HepG2 (cell line): ENCODE measurements at regions not wholly inside any gene's neighbourhood (a gene's known extent, or its start where the extent isn't known, plus 50 kb on each side); places are given as distances from the start of the nearest gene placed in this dataset.

ENCODE experiments used
- ATAC-seq: fragments of 200-7000 bp; cut with Tn5 transposase; 3 replicates; pipeline ENCODE4 v1.9.1; 2020; ENCODE audit warnings: mild to moderate bottlenecking, moderate library complexity
- BruUV-seq: library from RNA; stranded (reverse); fragments of 400-500 nt; replicated peaks from 2 replicates; lab custom pipeline; 2021; lab: Mats Ljungman, UMichigan
- CTCF ChIA-PET: fragments of 300-600 bp; formaldehyde crosslinking; extraction: SDS; loops from one replicate; lab custom pipeline; 2021; ENCODE audit warnings: low total read pairs, inconsistent platforms, low intra/inter-chr PET ratio; lab: Yijun Ruan, JAX
- POLR2A ChIA-PET: fragments of 350-600 bp; sonication (Branson Sonifier 250); formaldehyde crosslinking; loops from one replicate; lab custom pipeline; 2020; ENCODE audit warnings: antibody characterized with exemption, inconsistent platforms; lab: Yijun Ruan, JAX
- DNase-seq: peaks from one replicate; pipeline ENCODE4 v3.0.0-alpha.2; 2015; ENCODE audit warnings: low spot score
- FAIRE-seq: peaks from 3 replicates; lab custom pipeline; 2011; peaks lifted over from hg19 to GRCh38; lab: Jason Lieb, UNC
- H2AFZ ChIP-seq: one replicate; pipeline ENCODE4 v1.6.1; 2011; ENCODE audit warnings: low read length, inconsistent platforms
- H3K27ac ChIP-seq: fragments of 300-600 bp; 3 replicates; pipeline ENCODE4 v1.8.0; 2011; ENCODE audit warnings: mixed run types, mild to moderate bottlenecking, mixed read lengths, low read length, inconsistent platforms; ENCODE audit not compliant: insufficient read depth; ENCODE audit errors: extremely low read length
- H3K27me3 ChIP-seq, 2 experiments: fragments of 200-600 bp in 1 of 2; 2 replicates in 1 of 2; 3 replicates in 1 of 2; pipeline versions ENCODE4 v1.6.0 to v1.8.0; 2011; ENCODE audit warnings: low read length in 2 of 2, mild to moderate bottlenecking in 2 of 2, moderate library complexity in 2 of 2, inconsistent platforms in 1 of 2; ENCODE audit not compliant: insufficient read depth in 2 of 2, control insufficient read depth in 1 of 2
- H3K36me3 ChIP-seq, 2 experiments: fragments of 200-600 bp in 1 of 2; replicated peaks in 1 of 2; 2 replicates in 1 of 2; 3 replicates in 1 of 2; pipeline versions ENCODE4 v1.5.1 to v1.8.0; 2011; ENCODE audit warnings: low read length in 2 of 2, inconsistent platforms in 1 of 2; ENCODE audit not compliant: insufficient read depth in 2 of 2, control insufficient read depth in 1 of 2
- H3K4me1 ChIP-seq: 2 replicates; pipeline ENCODE4 v1.5.1; 2012; ENCODE audit warnings: low read length, inconsistent platforms; ENCODE audit not compliant: insufficient read depth
- H3K4me2 ChIP-seq: 2 replicates; pipeline ENCODE4 v1.6.0; 2011; ENCODE audit warnings: low read depth, low read length, inconsistent platforms
- H3K4me3 ChIP-seq, 3 experiments: fragments of 200-600 bp in 1 of 3; sonication (generic), shearing (Covaris generic) in 1 of 3; replicated peaks in 1 of 3; 2 replicates each; pipeline ENCODE4 v1.5.1; 2011 to 2016; ENCODE audit warnings: low read length in 3 of 3, inconsistent platforms in 2 of 3, low read depth in 2 of 3, mild to moderate bottlenecking in 2 of 3, control low read depth in 1 of 3, mixed read lengths in 1 of 3; ENCODE audit not compliant: insufficient read depth in 1 of 3
- H3K79me2 ChIP-seq: one replicate; pipeline ENCODE4 v1.6.1; 2011; ENCODE audit warnings: low read length, inconsistent platforms; ENCODE audit not compliant: insufficient read depth
- H3K9ac ChIP-seq: 2 replicates; pipeline ENCODE4 v1.6.0; 2011; ENCODE audit warnings: mild to moderate bottlenecking, low read depth, low read length, inconsistent platforms; ENCODE audit not compliant: insufficient read depth
- H3K9me3 ChIP-seq: 2 replicates; pipeline ENCODE4 v1.5.1; 2012; ENCODE audit warnings: mild to moderate bottlenecking, low read length
- H4K20me1 ChIP-seq: 2 replicates; pipeline ENCODE4 v1.6.0; 2011; ENCODE audit warnings: inconsistent platforms, mild to moderate bottlenecking, low read length, moderate library complexity; ENCODE audit not compliant: insufficient read depth
- ARID5B ChIP-seq: IDR thresholded peaks from 2 replicates; pipeline ENCODE4 v1.4.0; 2020; ENCODE audit warnings: mild to moderate bottlenecking, missing genetic modification reagents
- CREM ChIP-seq, 2 experiments: sonication (generic) in 1 of 2; formaldehyde crosslinking in 1 of 2; IDR thresholded peaks; 2 replicates each; pipeline versions ENCODE4 v1.4.0 to v1.6.1; 2016 to 2020; ENCODE audit warnings: antibody characterized with exemption in 1 of 2, mild to moderate bottlenecking in 1 of 2, missing genetic modification reagents in 1 of 2
- EHMT2 ChIP-seq: fragments of 200-600 bp; sonication (generic); IDR thresholded peaks from 2 replicates; pipeline ENCODE4 v1.7.0; 2017; ENCODE audit warnings: antibody characterized with exemption, low read depth, low read length, borderline replicate concordance
- FOXP1 ChIP-seq, 2 experiments: fragments of 450-650 bp in 1 of 2; IDR thresholded peaks; 2 replicates each; pipeline ENCODE4 v1.6.1; 2017 to 2018; ENCODE audit warnings: antibody characterized with exemption in 1 of 2
- GPBP1L1 ChIP-seq: sonication (generic); formaldehyde crosslinking; IDR thresholded peaks from 2 replicates; pipeline ENCODE4 v1.5.0; 2020; ENCODE audit warnings: mild to moderate bottlenecking, missing genetic modification reagents
- KDM2A ChIP-seq: sonication (generic); formaldehyde crosslinking; IDR thresholded peaks from 2 replicates; pipeline ENCODE4 v1.4.0; 2020; ENCODE audit warnings: low read depth, missing genetic modification reagents, borderline replicate concordance
- NR0B2 ChIP-seq: sonication (generic); formaldehyde crosslinking; IDR thresholded peaks from 2 replicates; pipeline ENCODE4 v1.4.0; 2020; ENCODE audit warnings: mild to moderate bottlenecking, missing genetic modification reagents
- NR3C1 ChIP-seq: sonication (generic); formaldehyde crosslinking; IDR thresholded peaks from 2 replicates; pipeline ENCODE4 v1.4.0; 2020; ENCODE audit warnings: missing genetic modification reagents
- PLSCR1 ChIP-seq: sonication (generic); formaldehyde crosslinking; IDR thresholded peaks from 2 replicates; pipeline ENCODE4 v1.5.0; 2020; ENCODE audit warnings: missing genetic modification reagents, mild to moderate bottlenecking, borderline replicate concordance
- RARG ChIP-seq: sonication (generic); formaldehyde crosslinking; IDR thresholded peaks from 2 replicates; pipeline ENCODE4 v1.4.0; 2020; ENCODE audit warnings: low read depth, mild to moderate bottlenecking, missing genetic modification reagents
- RBM22 ChIP-seq: fragments of 200-400 bp; formaldehyde crosslinking; optimal IDR thresholded peaks from 2 replicates; pipeline ENCODE3; 2017; ENCODE audit warnings: mild to moderate bottlenecking, low read length, moderate library complexity
- SP5 ChIP-seq: IDR thresholded peaks from 2 replicates; pipeline ENCODE4 v1.6.1; 2016; ENCODE audit warnings: low read depth, borderline replicate concordance
- TAF1 ChIP-seq: sonication (generic); formaldehyde crosslinking; IDR thresholded peaks from 2 replicates; pipeline ENCODE4 v1.4.0; 2020; ENCODE audit warnings: missing genetic modification reagents
- TCF12 ChIP-seq, 2 experiments: fragments of 450-650 bp in 1 of 2; sonication (generic) in 1 of 2; formaldehyde crosslinking in 1 of 2; IDR thresholded peaks; 2 replicates each; pipeline versions ENCODE4 v1.6.1 to v1.8.0; 2017 to 2022; ENCODE audit warnings: antibody characterized with exemption in 1 of 2, mild to moderate bottlenecking in 1 of 2, missing genetic modification reagents in 1 of 2, moderate library complexity in 1 of 2
- YY1 ChIP-seq: IDR thresholded peaks from 2 replicates; pipeline ENCODE4 v1.6.1; 2011; ENCODE audit warnings: low read length, low read depth, moderate library complexity, mild to moderate bottlenecking; ENCODE audit not compliant: insufficient read depth, insufficient replicate concordance
- ZFYVE20 ChIP-seq: sonication (generic); formaldehyde crosslinking; IDR thresholded peaks from 2 replicates; pipeline ENCODE4 v1.8.0; 2023; ENCODE audit warnings: low read depth, mild to moderate bottlenecking, moderate library complexity, missing genetic modification reagents, borderline replicate concordance
- ZNF44 ChIP-seq: sonication (generic); formaldehyde crosslinking; IDR thresholded peaks from 2 replicates; pipeline ENCODE4 v1.5.1; 2020; ENCODE audit warnings: mild to moderate bottlenecking, missing genetic modification reagents
- ZNF777 ChIP-seq: sonication (generic); formaldehyde crosslinking; IDR thresholded peaks from 2 replicates; pipeline ENCODE4 v1.4.0; 2020; ENCODE audit warnings: missing genetic modification reagents
- in situ Hi-C: cut with HindIII; loops from 2 replicates; pipeline ENCODE4 v1.10.0; 2017; ENCODE audit warnings: low pct_unique_long_range_greater_than_20kb; ENCODE audit not compliant: extremely low pct_ligation_motif_present
- intact Hi-C: fragments of 100-400 bp; cut with micrococcal nuclease; formaldehyde crosslinking; loops from one replicate; pipeline ENCODE4 v1.10.0; 2022; ENCODE audit not compliant: unreplicated experiment

GRCh38 chr2:36069074-36069473 is 286.5 kb upstream of the CRIM1 start (continued):
- TF ChIP-seq SP5 (CRISPR knock-in tag) (no peak), YY1 (no peak), ZFYVE20 (CRISPR knock-in tag) (no peak), NR0B2 (no peak), PLSCR1 (CRISPR knock-in tag) (no peak), GPBP1L1 (CRISPR knock-in tag) (no peak)

GRCh38 chr2:36068086-36068485 is 287.5 kb upstream of the CRIM1 start:
- Histone ChIP-seq H3K36me3 (no peaks in the 10 kb centered on the region), H2AFZ (no peak overlapping the region), H3K9me3 (no peaks in the 10 kb centered on the region), H3K79me2 (no peaks in the 10 kb centered on the region), H3K4me3 (no peak overlapping the region), H3K9ac (no peak overlapping the region), H3K27me3 (no peaks in the 10 kb centered on the region), H3K4me2 (no peak overlapping the region), H3K27ac (no peak overlapping the region), H4K20me1 (no peaks in the 10 kb centered on the region), H3K4me1 (no peaks in the 10 kb centered on the region)
- intact Hi-C loops (no loop called here), in situ Hi-C loops (no loop called here)
- no peak for ATAC-seq
- ChIA-PET POLR2A (no interaction called here), CTCF (no interaction called here)
- no peak for DNase-seq
- no TSS peak for BruUV-seq
- no peak for FAIRE-seq
- TF ChIP-seq ZNF777 (CRISPR knock-in tag), result no peak
- no peak for TF ChIP-seq CREM (IDR thresholded peaks at IDR 0.05)
- TF ChIP-seq CREM (CRISPR knock-in tag; IDR thresholded peaks at IDR 0.05), result no peak
- TF ChIP-seq ZNF44, result no peak
- TF ChIP-seq FOXP1 (IDR thresholded peaks at IDR 0.05), result no peak
- TF ChIP-seq FOXP1 (CRISPR knock-in tag; IDR thresholded peaks at IDR 0.05), result no peak
- TF ChIP-seq TCF12 (IDR thresholded peaks at IDR 0.05), result no peak
- TF ChIP-seq TCF12 (CRISPR knock-in tag; IDR thresholded peaks at IDR 0.05), result no peak
- TF ChIP-seq TAF1 (CRISPR knock-in tag), result no peak
- TF ChIP-seq RBM22, result no peak
- no peak for TF ChIP-seq ARID5B (CRISPR knock-in tag)
- TF ChIP-seq NR3C1 (CRISPR knock-in tag), result no peak
- TF ChIP-seq EHMT2, result no peak
- no peak for TF ChIP-seq RARG (CRISPR knock-in tag)
- no peak for TF ChIP-seq KDM2A (CRISPR knock-in tag)
